H1 (cell line): ENCODE measurements at regions not wholly inside any gene's neighbourhood (a gene's known extent, or its start where the extent isn't known, plus 50 kb on each side); places are given as distances from the start of the nearest gene placed in this dataset.

Experiments used
- ATF2 ChIP-seq: IDR thresholded peaks from 2 replicates; pipeline ENCODE4 v1.6.1; 2012; ENCODE audit warnings: low read length, inconsistent platforms
- CEBPB ChIP-seq: IDR thresholded peaks from 2 replicates; pipeline ENCODE4 v1.6.1; 2012; ENCODE audit warnings: low read depth, low read length
- RXRA ChIP-seq: IDR thresholded peaks from 2 replicates; pipeline ENCODE4 v1.6.1; 2011; ENCODE audit warnings: low read depth, mild to moderate bottlenecking, low read length, moderate library complexity; ENCODE audit not compliant: insufficient read depth
- SIN3A ChIP-seq, 2 experiments: IDR thresholded peaks in 1 of 2; conservative IDR thresholded peaks in 1 of 2; 2 replicates each; pipeline ENCODE4 v1.6.1; 2011 to 2012; ENCODE audit warnings: low read length in 2 of 2, improper control_type of control experiment in 1 of 2, low read depth in 1 of 2, mild to moderate bottlenecking in 1 of 2
- SIRT6 ChIP-seq: IDR thresholded peaks from one replicate; pipeline ENCODE4 v1.7.1; 2012; ENCODE audit warnings: low read length, inconsistent platforms
- SRF ChIP-seq: IDR thresholded peaks from 2 replicates; pipeline ENCODE4 v1.6.1; 2011; ENCODE audit warnings: mild to moderate bottlenecking, low read depth, low read length, moderate library complexity
- TAF7 ChIP-seq: optimal IDR thresholded peaks from 2 replicates; pipeline ENCODE3; 2011; ENCODE audit warnings: low read depth, mild to moderate bottlenecking, inconsistent platforms, low read length, moderate library complexity, borderline replicate concordance

GRCh38 chr11:11774928-11775327, 66.8 kb upstream of the USP47 start (continued):
- no peak for TF ChIP-seq SIN3A (conservative IDR thresholded peaks at IDR 0.05 in 1 of 2, IDR thresholded peaks at IDR 0.05 in 1 of 2; ENCODE audit: low read depth in 1 of 2, low read length in 2 of 2)
- no peak for TF ChIP-seq CEBPB
- no peak for TF ChIP-seq SIRT6
- TF ChIP-seq RXRA = no peak
- TF ChIP-seq SRF = no peak
- no peak for TF ChIP-seq TAF7
- no peak for TF ChIP-seq ATF2
